Nephron (organoid): ENCODE measurements at regions not wholly inside any gene's neighbourhood (a gene's known extent, or its start where the extent isn't known, plus 50 kb on each side); places are given as distances from the start of the nearest gene placed in this dataset.

Experiments used
- H3K27ac Mint-ChIP-seq, 3 experiments: 2 replicates each; pipeline ENCODE4 v1.8.0; 2020; ENCODE audit warnings: mixed read lengths in 3 of 3, mild to moderate bottlenecking in 2 of 3, moderate library complexity in 1 of 3
- H3K27me3 Mint-ChIP-seq: 2 replicates; pipeline ENCODE4 v1.8.0; 2021; ENCODE audit warnings: low read depth, mild to moderate bottlenecking, moderate library complexity, mixed read lengths
- H3K36me3 Mint-ChIP-seq: 2 replicates; pipeline ENCODE4 v1.8.0; 2020; ENCODE audit warnings: low read depth, mixed read lengths
- H3K4me1 Mint-ChIP-seq: 2 replicates; pipeline ENCODE4 v1.8.0; 2020; ENCODE audit warnings: mixed read lengths
- H3K4me3 Mint-ChIP-seq, 3 experiments: 2 replicates each; pipeline ENCODE4 v1.8.0; 2020; ENCODE audit warnings: mild to moderate bottlenecking in 3 of 3, mixed read lengths in 3 of 3, moderate library complexity in 2 of 3
- H3K9me3 Mint-ChIP-seq: 2 replicates; pipeline ENCODE4 v1.8.0; 2020; ENCODE audit warnings: mixed read lengths
- CTCF ChIP-seq, 3 experiments: fragments of 200-600 bp; sonication (generic); IDR thresholded peaks; one replicate each; pipeline ENCODE4 v1.5.0; 2021; ENCODE audit warnings: antibody characterized with exemption in 3 of 3; ENCODE audit not compliant: unreplicated experiment in 3 of 3

- no peak overlapping the region for H3K27ac Mint-ChIP-seq
- H3K9me3 Mint-ChIP-seq = peaks cover 32% of the 10 kb centered on the region
- no peaks in the 10 kb centered on the region for H3K36me3 Mint-ChIP-seq
- no peaks in the 10 kb centered on the region for H3K4me1 Mint-ChIP-seq
- H3K27me3 Mint-ChIP-seq = no peaks in the 10 kb centered on the region
- no peak for TF ChIP-seq CTCF (IDR thresholded peaks at IDR 0.05; ENCODE audit: unreplicated experiment in 3 of 3)
- H3K4me3 Mint-ChIP-seq = no peak overlapping the region
These were observed 78.0 kb upstream of the GTSF1L start for GRCh38 chr20:43804781-43805180.

DNA sequence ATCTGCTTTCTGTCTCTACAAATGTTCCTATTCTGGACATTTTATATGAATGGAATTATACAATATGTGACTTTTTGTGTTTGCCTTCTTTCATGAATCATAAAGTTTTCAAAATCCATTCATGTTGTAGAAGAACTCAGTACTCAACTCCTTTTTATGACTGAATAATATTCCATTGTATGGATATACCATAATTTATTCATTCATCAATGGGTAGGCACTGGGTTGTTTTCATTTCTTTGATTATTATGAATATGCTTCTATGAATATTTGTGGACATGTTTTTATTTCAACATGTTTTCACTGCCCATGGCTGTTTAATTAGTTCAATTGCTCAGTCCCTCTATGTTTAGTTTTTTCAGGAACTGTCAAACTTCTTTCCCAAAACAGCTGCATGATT, 76.5 kb upstream of the GTSF1L start:
- Mint-ChIP-seq H3K4me1 (peaks cover 12% of the 10 kb centered on the region), H3K27ac (no peak overlapping the region), H3K36me3 (no peaks in the 10 kb centered on the region), H3K27me3 (no peaks in the 10 kb centered on the region), H3K4me3 (no peak overlapping the region), H3K9me3 (peaks cover 27% of the 10 kb centered on the region)
- TF ChIP-seq CTCF (IDR thresholded peaks at IDR 0.05; ENCODE audit: unreplicated experiment in 3 of 3) = no peak

- Mint-ChIP-seq H3K27ac (no peak overlapping the region), H3K4me3 (no peak overlapping the region), H3K9me3 (peaks cover 18% of the 10 kb centered on the region), H3K36me3 (no peaks in the 10 kb centered on the region), H3K4me1 (peaks cover 12% of the 10 kb centered on the region), H3K27me3 (peaks cover 4% of the 10 kb centered on the region)
- no peak for TF ChIP-seq CTCF (IDR thresholded peaks at IDR 0.05; ENCODE audit: unreplicated experiment in 3 of 3)
These were observed 73.4 kb upstream of the GTSF1L start for GRCh38 chr20:43800186-43800585.

DNA sequence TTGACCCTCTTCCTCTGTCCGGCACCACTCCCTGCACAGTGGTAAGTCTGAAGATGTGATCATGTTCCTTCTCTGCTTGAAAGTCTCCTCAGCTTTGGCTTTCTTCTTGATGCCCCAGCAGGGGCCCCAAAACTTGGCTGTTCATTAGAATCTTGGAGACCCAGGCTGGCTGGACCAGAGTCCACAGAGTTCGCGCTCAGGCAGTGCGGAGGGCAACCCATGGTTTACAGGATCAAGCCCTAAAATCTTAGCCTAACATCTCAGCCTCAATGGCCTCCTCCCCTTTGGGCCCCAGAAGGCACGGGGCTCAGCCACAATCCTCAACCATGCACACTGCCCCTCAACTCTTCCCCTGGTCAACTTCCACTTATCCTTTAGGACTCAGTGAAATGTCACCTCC, 72.9 kb upstream of the GTSF1L start:
- no peak for TF ChIP-seq CTCF (IDR thresholded peaks at IDR 0.05; ENCODE audit: unreplicated experiment in 3 of 3)
- Mint-ChIP-seq H3K36me3 (no peaks in the 10 kb centered on the region), H3K4me1 (peaks cover 12% of the 10 kb centered on the region), H3K9me3 (peaks cover 18% of the 10 kb centered on the region), H3K27me3 (peaks cover 4% of the 10 kb centered on the region), H3K4me3 (no peak overlapping the region), H3K27ac (no peak overlapping the region)

GRCh38 chr20:43799150-43799711, 72.4 kb upstream of the GTSF1L start:
- Mint-ChIP-seq H3K9me3 (peaks cover 14% of the 10 kb centered on the region), H3K27ac (no peak overlapping the region), H3K36me3 (no peaks in the 10 kb centered on the region), H3K4me3 (no peak overlapping the region), H3K27me3 (peaks cover 4% of the 10 kb centered on the region), H3K4me1 (peaks cover 12% of the 10 kb centered on the region)
- TF ChIP-seq CTCF (IDR thresholded peaks at IDR 0.05; ENCODE audit: unreplicated experiment in 3 of 3) = no peak
